Ishikawa (cell line): ENCODE measurements at regions not wholly inside any gene's neighbourhood (a gene's known extent, or its start where the extent isn't known, plus 50 kb on each side); places are given as distances from the start of the nearest gene placed in this dataset.

Experiments used
- CEBPB ChIP-seq: IDR thresholded peaks from 2 replicates; pipeline ENCODE4 v1.6.1; 2012
- CREB1 ChIP-seq: IDR thresholded peaks from 2 replicates; pipeline ENCODE4 v1.6.1; 2012; ENCODE audit warnings: low read depth
- EGR1 ChIP-seq: IDR thresholded peaks from 2 replicates; pipeline ENCODE4 v1.6.1; 2012
- EP300 ChIP-seq: IDR thresholded peaks from 2 replicates; pipeline ENCODE4 v1.6.1; 2012; ENCODE audit warnings: borderline replicate concordance
- FOXM1 ChIP-seq: IDR thresholded peaks from 2 replicates; pipeline ENCODE4 v1.6.1; 2012; ENCODE audit warnings: low read depth, borderline replicate concordance
- NFIC ChIP-seq: IDR thresholded peaks from 2 replicates; pipeline ENCODE4 v1.6.1; 2012
- RAD21 ChIP-seq: IDR thresholded peaks from 2 replicates; pipeline ENCODE4 v1.6.1; 2012; ENCODE audit warnings: low read depth
- REST ChIP-seq: IDR thresholded peaks from 2 replicates; pipeline ENCODE4 v1.6.1; 2012; ENCODE audit warnings: low read depth, mild to moderate bottlenecking
- TAF1 ChIP-seq: IDR thresholded peaks from 2 replicates; pipeline ENCODE4 v1.6.1; 2012; ENCODE audit warnings: low read depth, mild to moderate bottlenecking
- TCF12 ChIP-seq: IDR thresholded peaks from 2 replicates; pipeline ENCODE4 v1.6.1; 2012; ENCODE audit warnings: low read depth
- TEAD4 ChIP-seq: IDR thresholded peaks from 2 replicates; pipeline ENCODE4 v1.6.1; 2012
- USF1 ChIP-seq: IDR thresholded peaks from 2 replicates; pipeline ENCODE4 v1.6.1; 2012
- YY1 ChIP-seq: IDR thresholded peaks from 2 replicates; pipeline ENCODE4 v1.6.1; 2012; ENCODE audit warnings: low read depth
- ZBTB7A ChIP-seq: IDR thresholded peaks from 2 replicates; pipeline ENCODE4 v1.6.1; 2012; ENCODE audit warnings: low read depth
- TF ChIP-seq, protein P1 (sequence below): IDR thresholded peaks from 2 replicates; pipeline ENCODE4 v1.6.1; 2012

DNA sequence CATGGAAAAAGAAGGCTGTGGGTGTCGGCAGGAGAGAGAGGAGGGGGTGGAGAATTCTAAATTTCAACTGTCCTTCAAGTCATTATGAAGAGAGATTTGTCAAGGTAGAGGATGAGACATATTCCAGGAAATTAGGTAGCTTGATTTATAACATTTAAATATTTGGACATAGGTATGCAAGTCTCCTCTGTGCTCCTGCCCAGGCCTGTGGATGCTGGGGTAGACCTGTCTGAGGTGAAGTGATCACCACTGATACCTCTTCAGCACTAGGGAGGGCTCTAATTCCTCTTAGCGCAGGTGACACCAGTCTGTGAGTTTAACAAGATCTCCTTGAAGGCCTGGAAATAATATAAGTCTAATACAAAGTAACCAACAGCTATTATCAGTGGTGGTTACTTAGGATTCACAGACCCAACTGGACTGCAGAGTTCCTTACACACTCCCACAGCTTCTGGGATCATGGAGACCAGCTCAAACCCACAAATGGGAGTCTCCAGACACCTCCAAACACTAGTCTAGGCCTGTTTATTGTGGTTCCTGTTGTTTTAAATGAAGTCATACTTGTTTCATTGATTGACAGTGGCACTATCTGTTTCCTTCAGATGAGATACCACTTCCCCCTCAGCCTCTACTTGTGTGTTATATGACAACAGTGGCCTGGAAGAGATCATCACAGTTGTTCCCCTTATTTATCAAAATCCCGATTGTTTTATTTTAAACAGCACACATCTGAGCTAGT, 104.1 kb upstream of the ITPRID2 start:
- TF ChIP-seq, protein P1, sequence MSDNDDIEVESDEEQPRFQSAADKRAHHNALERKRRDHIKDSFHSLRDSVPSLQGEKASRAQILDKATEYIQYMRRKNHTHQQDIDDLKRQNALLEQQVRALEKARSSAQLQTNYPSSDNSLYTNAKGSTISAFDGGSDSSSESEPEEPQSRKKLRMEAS = no peak
- TF ChIP-seq TEAD4 (no peak), ZBTB7A (no peak), YY1 (no peak), REST (no peak), TCF12 (no peak), EP300 (no peak), RAD21 (no peak)

DNA sequence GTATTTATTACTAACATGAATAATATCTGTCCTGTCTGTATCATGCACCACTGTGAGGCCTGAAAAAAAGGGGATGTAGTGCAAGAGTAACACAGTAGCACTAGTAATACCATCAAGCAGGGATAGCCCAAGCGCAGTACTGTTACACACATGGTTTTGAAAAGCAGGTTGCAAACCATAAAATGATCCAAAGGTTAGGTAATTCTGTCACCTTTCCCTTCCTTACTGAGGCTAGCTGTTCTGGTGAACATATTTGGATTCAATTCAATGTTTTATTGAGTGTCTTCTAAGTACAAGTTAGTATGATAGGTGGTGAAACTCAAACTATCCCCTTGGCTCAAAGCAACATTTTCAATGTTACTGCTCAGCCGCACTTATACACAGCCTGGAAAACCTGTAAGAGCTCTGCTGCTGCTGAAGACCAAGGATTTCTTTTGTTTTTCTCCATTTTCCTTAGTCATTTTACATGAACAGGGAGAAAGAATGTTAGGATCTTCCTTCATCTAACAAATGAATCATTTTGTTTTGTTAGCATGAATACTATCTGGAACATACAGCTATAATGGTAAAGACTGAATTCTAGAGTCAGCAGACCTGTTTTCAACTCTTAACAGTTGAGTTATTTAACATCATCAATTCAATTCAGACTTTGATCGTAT, 102.5 kb upstream of the ITPRID2 start:
- TF ChIP-seq CEBPB (no peak), TAF1 (no peak), RAD21 (no peak), YY1 (no peak), TCF12 (no peak), CREB1 (no peak), USF1 (no peak), REST (no peak)
- TF ChIP-seq, protein P1 = no peak

DNA sequence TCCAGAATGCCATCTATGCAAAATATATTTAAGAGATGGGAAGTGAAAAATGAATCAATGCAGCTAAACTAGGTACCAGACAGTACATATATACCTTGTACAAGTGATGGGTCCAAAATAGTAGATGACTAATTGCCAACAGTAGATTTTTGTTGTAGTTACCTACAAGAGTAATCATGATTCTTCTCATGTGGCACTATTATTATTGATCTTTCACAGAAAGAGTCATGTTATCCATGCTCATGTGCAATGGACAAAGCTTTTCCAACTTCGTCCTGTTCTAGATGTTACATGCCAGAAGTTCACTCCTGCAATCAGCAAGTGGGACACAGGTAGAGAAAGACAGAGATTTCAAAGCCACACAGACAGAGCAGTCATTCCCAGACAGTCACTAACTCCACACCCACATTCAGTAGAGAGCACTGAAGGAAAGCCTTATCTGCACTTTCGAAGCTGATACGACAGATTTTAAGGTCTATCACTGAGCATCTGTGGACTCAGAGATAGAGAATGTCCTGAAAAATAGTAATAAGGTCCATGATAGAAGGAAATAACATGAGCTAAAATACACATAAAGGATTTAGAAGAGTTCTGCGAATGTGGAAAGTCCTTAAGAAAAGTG, 101.6 kb upstream of the ITPRID2 start:
- TF ChIP-seq RAD21 (no peak), REST (no peak), TCF12 (no peak), FOXM1 (no peak), ZBTB7A (no peak), NFIC (no peak)
- TF ChIP-seq, protein P1 = no peak

DNA sequence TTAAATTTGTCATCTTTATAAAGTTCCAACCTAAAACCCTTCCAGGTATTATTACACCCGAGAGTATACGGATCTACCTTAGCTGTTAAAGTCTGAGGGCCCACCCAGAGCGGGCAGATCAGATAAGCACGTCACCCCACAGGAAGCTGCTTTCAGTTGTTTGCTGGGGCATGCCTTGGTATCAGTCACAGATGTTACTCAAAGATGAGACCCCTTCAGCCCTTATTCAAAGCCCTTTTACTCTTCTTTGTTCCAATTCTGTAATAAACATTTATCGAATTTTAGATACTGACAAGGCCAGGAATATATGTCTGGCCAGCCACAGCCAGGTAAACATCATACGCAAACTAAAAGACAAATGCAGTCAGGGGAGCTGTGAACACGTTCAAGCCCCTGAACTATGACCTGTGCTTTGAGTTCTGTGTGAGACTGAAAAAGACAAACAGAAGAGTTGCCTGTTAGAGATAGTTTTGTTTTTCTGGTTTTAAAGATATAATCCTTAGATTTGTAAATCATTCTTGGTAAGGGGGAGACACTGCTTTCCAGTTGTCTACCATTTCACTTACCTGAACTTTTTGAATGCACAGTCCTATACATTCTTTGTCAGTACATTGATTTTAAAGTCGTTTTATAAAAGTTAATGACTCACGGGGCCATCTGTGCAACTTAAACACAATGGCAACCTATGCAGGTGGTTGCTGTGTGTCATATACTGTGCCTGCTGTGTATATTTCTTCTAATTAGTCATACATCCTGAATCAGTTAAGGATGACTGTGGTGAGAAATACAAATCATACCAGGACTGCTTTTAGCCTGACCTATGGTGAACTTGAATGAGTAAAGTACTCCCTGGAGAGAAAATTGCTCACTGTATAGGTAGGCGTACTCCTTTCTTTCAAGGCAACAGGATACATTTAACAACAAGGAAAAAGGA, 100.5 kb upstream of the ITPRID2 start:
- TF ChIP-seq YY1 = no peak
- TF ChIP-seq ZBTB7A = no peak
- peak; percentile 60; the same call in 1 of the 2 replicates for TF ChIP-seq FOXM1
- peak; percentile 91 for TF ChIP-seq TCF12
- TF ChIP-seq EP300 = peak; percentile 86
- TF ChIP-seq CEBPB = peak; percentile 17; the same call in 1 of the 2 replicates
- TF ChIP-seq REST = no peak
- TF ChIP-seq TEAD4 = peak; percentile 63; the same call in 1 of the 2 replicates
- TF ChIP-seq, protein P1 = no peak
- no peak for TF ChIP-seq EGR1
- no peak for TF ChIP-seq NFIC
- no peak for TF ChIP-seq TAF1
- TF ChIP-seq USF1 = no peak
- peak; percentile 16; the same call in 1 of the 2 replicates for TF ChIP-seq RAD21
- no peak for TF ChIP-seq CREB1
